ENCODE measurements at regions not wholly inside any gene's neighbourhood (a gene's known extent, or its start where the extent isn't known, plus 50 kb on each side); places are given as distances from the start of the nearest gene placed in this dataset.

- no peak overlapping the region for H3K4me3 ChIP-seq (ENCODE audit: low read depth, low read length, poor library complexity, severe bottlenecking)
- H3K27ac ChIP-seq (ENCODE audit: low read depth, low read length, poor library complexity, severe bottlenecking), result no peak overlapping the region
- H3K9me2 ChIP-seq (ENCODE audit: low read depth, low read length), result no peaks in the 10 kb centered on the region
- no peaks in the 10 kb centered on the region for H3K79me2 ChIP-seq (ENCODE audit: insufficient read depth, low read length)
- no peak overlapping the region for H2AFZ ChIP-seq (ENCODE audit: low read length)
- H3K27me3 ChIP-seq (ENCODE audit: insufficient read depth, low read length), result peaks cover 6% of the 10 kb centered on the region
- no peak overlapping the region for H3K9ac ChIP-seq (ENCODE audit: low read length)
- H3K9me3 ChIP-seq (ENCODE audit: low read length), result peaks cover 2% of the 10 kb centered on the region; the same call in 1 of the 2 replicates
- H3K36me3 ChIP-seq (ENCODE audit: insufficient read depth, low read length), result no peaks in the 10 kb centered on the region
- H4K20me1 ChIP-seq (ENCODE audit: insufficient read depth, low read length), result no peaks in the 10 kb centered on the region
- TF ChIP-seq CTCF (IDR thresholded peaks at IDR 0.05; ENCODE audit: low read length), result no peak
- no peak for TF ChIP-seq EZH2 (IDR thresholded peaks at IDR 0.05; ENCODE audit: borderline replicate concordance, low read length)
- H3K4me1 ChIP-seq (ENCODE audit: insufficient read depth, low read length, severe bottlenecking), result no peaks in the 10 kb centered on the region
- no peak overlapping the region for H3K4me2 ChIP-seq (ENCODE audit: low read length)
- H3F3A ChIP-seq (ENCODE audit: insufficient read depth, low read length), result no peaks in the 10 kb centered on the region
These were observed 248.6 kb downstream of the NDUFA10 start for GRCh38 chr2:239776436-239777005.

GRCh38 chr2:239775623-239776435, 249.3 kb downstream of the NDUFA10 start:
- Histone ChIP-seq H3K9me3 (ENCODE audit: low read length) (peaks cover 3% of the 10 kb centered on the region; the same call in 1 of the 2 replicates), H2AFZ (ENCODE audit: low read length) (no peak overlapping the region), H3K27ac (ENCODE audit: low read depth, low read length, poor library complexity, severe bottlenecking) (no peak overlapping the region), H3K4me1 (ENCODE audit: insufficient read depth, low read length, severe bottlenecking) (no peaks in the 10 kb centered on the region), H3K4me2 (ENCODE audit: low read length) (no peak overlapping the region), H3K36me3 (ENCODE audit: insufficient read depth, low read length) (no peaks in the 10 kb centered on the region), H3K9ac (ENCODE audit: low read length) (no peak overlapping the region), H4K20me1 (ENCODE audit: insufficient read depth, low read length) (no peaks in the 10 kb centered on the region), H3K4me3 (ENCODE audit: low read depth, low read length, poor library complexity, severe bottlenecking) (no peak overlapping the region), H3K27me3 (ENCODE audit: insufficient read depth, low read length) (peaks cover 10% of the 10 kb centered on the region), H3K79me2 (ENCODE audit: insufficient read depth, low read length) (no peaks in the 10 kb centered on the region), H3K9me2 (ENCODE audit: low read depth, low read length) (no peaks in the 10 kb centered on the region), H3F3A (ENCODE audit: insufficient read depth, low read length) (no peaks in the 10 kb centered on the region)
- TF ChIP-seq EZH2 (IDR thresholded peaks at IDR 0.05; ENCODE audit: borderline replicate concordance, low read length), result no peak
- no peak for TF ChIP-seq CTCF (IDR thresholded peaks at IDR 0.05; ENCODE audit: low read length)

- Histone ChIP-seq H3K79me2 (ENCODE audit: insufficient read depth, low read length) (no peaks in the 10 kb centered on the region), H3K4me1 (ENCODE audit: insufficient read depth, low read length, severe bottlenecking) (no peaks in the 10 kb centered on the region), H3K9me3 (ENCODE audit: low read length) (peaks cover 3% of the 10 kb centered on the region; the same call in 1 of the 2 replicates), H3K4me3 (ENCODE audit: low read depth, low read length, poor library complexity, severe bottlenecking) (no peak overlapping the region), H3K27ac (ENCODE audit: low read depth, low read length, poor library complexity, severe bottlenecking) (no peak overlapping the region), H4K20me1 (ENCODE audit: insufficient read depth, low read length) (no peaks in the 10 kb centered on the region), H3F3A (ENCODE audit: insufficient read depth, low read length) (no peaks in the 10 kb centered on the region), H3K4me2 (ENCODE audit: low read length) (no peak overlapping the region), H3K9ac (ENCODE audit: low read length) (no peak overlapping the region), H3K36me3 (ENCODE audit: insufficient read depth, low read length) (no peaks in the 10 kb centered on the region), H3K9me2 (ENCODE audit: low read depth, low read length) (no peaks in the 10 kb centered on the region), H3K27me3 (ENCODE audit: insufficient read depth, low read length) (peaks cover 10% of the 10 kb centered on the region), H2AFZ (ENCODE audit: low read length) (no peak overlapping the region)
- TF ChIP-seq EZH2 (IDR thresholded peaks at IDR 0.05; ENCODE audit: borderline replicate concordance, low read length) (no peak), CTCF (IDR thresholded peaks at IDR 0.05; ENCODE audit: low read length) (no peak)
These were observed 250.1 kb downstream of the NDUFA10 start for GRCh38 chr2:239774933-239775622.

Data from OCI-LY1 (cell line).